GM13976 (cell line): ENCODE measurements at regions not wholly inside any gene's neighbourhood (a gene's known extent, or its start where the extent isn't known, plus 50 kb on each side); places are given as distances from the start of the nearest gene placed in this dataset.

ENCODE experiments used
- DNase-seq: peaks from one replicate; pipeline ENCODE4 v3.0.0; 2012; ENCODE audit warnings: low spot score
- CTCF ChIP-seq: IDR thresholded peaks from 2 replicates; pipeline ENCODE4 v1.5.1; 2012; ENCODE audit warnings: borderline replicate concordance, mild to moderate bottlenecking; ENCODE audit not compliant: insufficient read depth; ENCODE audit errors: extremely low read depth, missing control alignments, control extremely low read depth
- in situ Hi-C: fragments of 300-500 bp; cut with MboI; formaldehyde crosslinking; loops from one replicate; pipeline ENCODE4 v1.12.0; 2022; ENCODE audit warnings: low sequenced_read_pairs, mixed read lengths, inconsistent platforms; ENCODE audit not compliant: unreplicated experiment

- no peak for DNase-seq
- no peak for TF ChIP-seq CTCF
- in situ Hi-C loops, result no loop called here
Observed at GRCh38 chr13:99698010-99698815, 196.9 kb downstream of the TM9SF2 start.

- no peak for TF ChIP-seq CTCF
- no peak for DNase-seq
- in situ Hi-C loops, result no loop called here
Observed at GRCh38 chr13:99695857-99696256, 194.6 kb downstream of the TM9SF2 start.

- in situ Hi-C loops, result no loop called here
- DNase-seq, result no peak
- no peak for TF ChIP-seq CTCF
Observed at GRCh38 chr13:99693852-99694611, 192.8 kb downstream of the TM9SF2 start.

GRCh38 chr13:99693351-99693750 lies 192.1 kb downstream of the TM9SF2 start:
- TF ChIP-seq CTCF, result no peak
- in situ Hi-C loops, result no loop called here
- DNase-seq, result no peak

- no peak for DNase-seq
- no peak for TF ChIP-seq CTCF
- in situ Hi-C loops, result no loop called here
Observed at GRCh38 chr13:99692854-99693253, 191.6 kb downstream of the TM9SF2 start.

GRCh38 chr13:99691552-99691951 lies 190.3 kb downstream of the TM9SF2 start:
- in situ Hi-C loops, result no loop called here
- TF ChIP-seq CTCF, result no peak
- no peak for DNase-seq
